H9 (cell line): ENCODE measurements at regions not wholly inside any gene's neighbourhood (a gene's known extent, or its start where the extent isn't known, plus 50 kb on each side); places are given as distances from the start of the nearest gene placed in this dataset.

Experiments
- DNase-seq: peaks from one replicate; pipeline ENCODE4 v3.0.0-alpha.2; 2017
- H2AFZ ChIP-seq: one replicate; pipeline ENCODE4 v1.6.1; 2013; ENCODE audit warnings: mild to moderate bottlenecking, low read length, control low read depth, moderate library complexity
- H2AK5ac ChIP-seq: 2 replicates; pipeline ENCODE4 v1.6.1; 2013; ENCODE audit warnings: low read length, control low read depth, mixed read lengths; ENCODE audit not compliant: insufficient read length
- H2BK120ac ChIP-seq: one replicate; pipeline ENCODE4 v1.6.1; 2013; ENCODE audit warnings: low read depth, mild to moderate bottlenecking, low read length, control low read depth, inconsistent platforms; ENCODE audit not compliant: poor library complexity, severe bottlenecking
- H2BK12ac ChIP-seq: 2 replicates; pipeline ENCODE4 v1.6.1; 2013; ENCODE audit warnings: low read length, control low read depth, mixed read lengths, low read depth; ENCODE audit not compliant: insufficient read length
- H2BK15ac ChIP-seq: 2 replicates; pipeline ENCODE4 v1.6.1; 2013; ENCODE audit warnings: low read depth, low read length, control low read depth
- H2BK20ac ChIP-seq: one replicate; pipeline ENCODE4 v1.6.1; 2013; ENCODE audit warnings: low read depth, mild to moderate bottlenecking, low read length, control low read depth, inconsistent platforms; ENCODE audit not compliant: poor library complexity, severe bottlenecking
- H2BK5ac ChIP-seq: 2 replicates; pipeline ENCODE4 v1.6.1; 2013; ENCODE audit warnings: low read length, control low read depth, mixed read lengths; ENCODE audit not compliant: insufficient read length
- H3K14ac ChIP-seq: 2 replicates; pipeline ENCODE4 v1.6.1; 2013; ENCODE audit warnings: low read length, control low read depth; ENCODE audit not compliant: insufficient read depth
- H3K18ac ChIP-seq: 2 replicates; pipeline ENCODE4 v1.6.1; 2013; ENCODE audit warnings: low read depth, mild to moderate bottlenecking, mixed read lengths, low read length, control low read depth; ENCODE audit not compliant: insufficient read length
- H3K23ac ChIP-seq: 2 replicates; pipeline ENCODE4 v1.6.1; 2013; ENCODE audit warnings: low read length, control low read depth, mixed read lengths, low read depth; ENCODE audit not compliant: insufficient read length
- H3K23me2 ChIP-seq: 2 replicates; pipeline ENCODE4 v1.6.1; 2013; ENCODE audit warnings: low read depth, mild to moderate bottlenecking, mixed read lengths, low read length, control low read depth; ENCODE audit not compliant: insufficient read length, poor library complexity, severe bottlenecking
- H3K27ac ChIP-seq: 2 replicates; pipeline ENCODE4 v1.5.1; 2013; ENCODE audit warnings: low read length, control low read depth, mixed read lengths, low read depth; ENCODE audit not compliant: insufficient read length
- H3K27me3 ChIP-seq: 2 replicates; pipeline ENCODE4 v1.6.1; 2013; ENCODE audit warnings: low read length, control low read depth, inconsistent platforms; ENCODE audit not compliant: insufficient read depth
- H3K4ac ChIP-seq: 2 replicates; pipeline ENCODE4 v1.6.1; 2013; ENCODE audit warnings: low read depth, mild to moderate bottlenecking, control low read depth, inconsistent platforms, low read length, moderate library complexity
- H3K4me1 ChIP-seq: 2 replicates; pipeline ENCODE4 v1.6.1; 2013; ENCODE audit warnings: low read length, control low read depth, inconsistent platforms; ENCODE audit not compliant: insufficient read depth
- H3K4me2 ChIP-seq: 2 replicates; pipeline ENCODE4 v1.6.1; 2013; ENCODE audit warnings: low read length, control low read depth, mixed read lengths; ENCODE audit not compliant: insufficient read length, insufficient read depth
- H3K56ac ChIP-seq: 2 replicates; pipeline ENCODE4 v1.6.1; 2013; ENCODE audit warnings: low read depth, mild to moderate bottlenecking, mixed read lengths, low read length, control low read depth; ENCODE audit not compliant: insufficient read length
- H3K79me1 ChIP-seq: 2 replicates; pipeline ENCODE4 v1.6.1; 2013; ENCODE audit warnings: low read depth, mild to moderate bottlenecking, moderate library complexity, low read length, control low read depth, inconsistent platforms; ENCODE audit not compliant: insufficient read depth, poor library complexity, severe bottlenecking
- H3K79me2 ChIP-seq: 2 replicates; pipeline ENCODE4 v1.6.1; 2013; ENCODE audit warnings: low read length, control low read depth, inconsistent platforms; ENCODE audit not compliant: insufficient read depth
- H3K9ac ChIP-seq: 2 replicates; pipeline ENCODE4 v1.6.1; 2013; ENCODE audit warnings: low read length, control low read depth, mixed read lengths; ENCODE audit not compliant: insufficient read length; ENCODE audit errors: extremely low read depth
- H3K9me3 ChIP-seq: one replicate; pipeline ENCODE4 v1.6.1; 2013; ENCODE audit warnings: low read depth, low read length, inconsistent platforms; ENCODE audit not compliant: control insufficient read depth
- H3T11ph ChIP-seq: one replicate; pipeline ENCODE4 v1.6.1; 2013; ENCODE audit warnings: mild to moderate bottlenecking, low read length, control low read depth, inconsistent platforms
- H4K20me1 ChIP-seq: one replicate; pipeline ENCODE4 v1.6.1; 2013; ENCODE audit not compliant: control insufficient read depth, insufficient read length, insufficient read depth
- H4K5ac ChIP-seq: 2 replicates; pipeline ENCODE4 v1.6.1; 2013; ENCODE audit warnings: low read depth, mild to moderate bottlenecking, mixed read lengths, low read length, control low read depth; ENCODE audit not compliant: insufficient read length
- H4K8ac ChIP-seq: replicated peaks from 2 replicates; pipeline ENCODE4 v1.6.1; 2013; ENCODE audit warnings: low read length, control low read depth, mixed read lengths, low read depth; ENCODE audit not compliant: insufficient read length
- H4K91ac ChIP-seq: 2 replicates; pipeline ENCODE4 v1.6.1; 2013; ENCODE audit warnings: low read depth, mild to moderate bottlenecking, moderate library complexity, mixed read lengths, low read length, control low read depth; ENCODE audit not compliant: insufficient read length
- H3K27ac Mint-ChIP-seq, 3 experiments: 2 replicates in 2 of 3; 3 replicates in 1 of 3; pipeline ENCODE4 v1.8.0; 2020 to 2021; ENCODE audit warnings: mixed read lengths in 3 of 3, mild to moderate bottlenecking in 1 of 3, moderate library complexity in 1 of 3
- H3K27me3 Mint-ChIP-seq: 2 replicates; pipeline ENCODE4 v1.8.0; 2021; ENCODE audit warnings: low read depth, mild to moderate bottlenecking, moderate library complexity, mixed read lengths
- H3K36me3 Mint-ChIP-seq, 3 experiments: 2 replicates in 2 of 3; 3 replicates in 1 of 3; pipeline ENCODE4 v1.8.0; 2020 to 2021; ENCODE audit warnings: low read depth in 3 of 3, mixed read lengths in 3 of 3; ENCODE audit not compliant: insufficient read depth in 1 of 3
- H3K4me1 Mint-ChIP-seq, 2 experiments: 2 replicates each; pipeline ENCODE4 v1.8.0; 2020; ENCODE audit warnings: mixed read lengths in 2 of 2
- H3K4me3 Mint-ChIP-seq, 2 experiments: 2 replicates in 1 of 2; 3 replicates in 1 of 2; pipeline ENCODE4 v1.8.0; 2020 to 2021; ENCODE audit warnings: mild to moderate bottlenecking in 2 of 2, mixed read lengths in 2 of 2, moderate library complexity in 1 of 2
- H3K9me3 Mint-ChIP-seq, 2 experiments: 2 replicates in 1 of 2; 3 replicates in 1 of 2; pipeline ENCODE4 v1.8.0; 2020; ENCODE audit warnings: mild to moderate bottlenecking in 2 of 2, mixed read lengths in 2 of 2, moderate library complexity in 1 of 2
- CTCF ChIP-seq: fragments of 200-600 bp; sonication (generic); conservative IDR thresholded peaks from 3 replicates; pipeline ENCODE4 v1.8.0; 2021; ENCODE audit warnings: antibody characterized with exemption, mild to moderate bottlenecking
- WGBS: extraction: QIAGEN DNeasy Blood & Tissue Kit; methylation state at CpG from one replicate; pipeline ENCODE4 v1.1.7; 2013; ENCODE audit warnings: missing lambda C conversion rate, low lambda C conversion rate, mixed read lengths; ENCODE audit not compliant: insufficient read length; ENCODE audit errors: extremely low coverage; 5-methylcytosine and 5-hydroxymethylcytosine counted together

- H4K8ac ChIP-seq: no peak overlapping the region
- H3K4me2 ChIP-seq: no peak overlapping the region
- H3K4me1 ChIP-seq: no peaks in the 10 kb centered on the region
- H3K23ac ChIP-seq: no peak overlapping the region
- DNase-seq: no peak
- H2AK5ac ChIP-seq: no peak overlapping the region
- no peak for TF ChIP-seq CTCF
- no peak overlapping the region for H2BK120ac ChIP-seq
- no peak overlapping the region for H3K4ac ChIP-seq
- no peak overlapping the region for H4K5ac ChIP-seq
- H3K27me3 ChIP-seq: no peaks in the 10 kb centered on the region
- no peaks in the 10 kb centered on the region for H3K23me2 ChIP-seq
- H2BK5ac ChIP-seq: no peak overlapping the region
- H2BK15ac ChIP-seq: no peak overlapping the region
- H3K9me3 ChIP-seq: no peaks in the 10 kb centered on the region
- no peaks in the 10 kb centered on the region for H3K79me1 ChIP-seq
- no peaks in the 10 kb centered on the region for H3K36me3 Mint-ChIP-seq
- no peak overlapping the region for H4K91ac ChIP-seq
- H3K27me3 Mint-ChIP-seq: peaks cover 29% of the 10 kb centered on the region
- H3K27ac ChIP-seq: no peak overlapping the region
- no peak overlapping the region for H3T11ph ChIP-seq
- no peaks in the 10 kb centered on the region for H3K79me2 ChIP-seq
- H3K27ac Mint-ChIP-seq: no peak overlapping the region
- H3K14ac ChIP-seq: no peak overlapping the region
- no peaks in the 10 kb centered on the region for H3K9me3 Mint-ChIP-seq
- no peak overlapping the region for H3K4me3 Mint-ChIP-seq
- no peaks in the 10 kb centered on the region for H4K20me1 ChIP-seq
- H2BK20ac ChIP-seq: no peak overlapping the region
- H3K56ac ChIP-seq: no peak overlapping the region
- no CpG with 5 or more reads among the region's 5 CpGs for WGBS
- no peak overlapping the region for H3K9ac ChIP-seq
- no peak overlapping the region for H3K18ac ChIP-seq
- H2BK12ac ChIP-seq: no peak overlapping the region
- peaks cover 11 to 12% of the 10 kb centered on the region in 2 experiments for H3K4me1 Mint-ChIP-seq
- H2AFZ ChIP-seq: no peak overlapping the region
Observed at GRCh38 chr17:33551075-33551474, 258.0 kb upstream of the ASIC2 start.
